HG03103 (cell line): ENCODE measurements at regions not wholly inside any gene's neighbourhood (a gene's known extent, or its start where the extent isn't known, plus 50 kb on each side); places are given as distances from the start of the nearest gene placed in this dataset.
"Not testable (repeated sequence)": the region's sequence is repeated elsewhere in the genome, so short reads cannot be mapped to it uniquely, and the experiment has no call there.

Experiments
- ATAC-seq: cut with Tn5 transposase; IDR thresholded peaks from one replicate; pipeline ENCODE4 v1.9.1; 2021; ENCODE audit warnings: low read depth; ENCODE audit not compliant: unreplicated experiment

DNA sequence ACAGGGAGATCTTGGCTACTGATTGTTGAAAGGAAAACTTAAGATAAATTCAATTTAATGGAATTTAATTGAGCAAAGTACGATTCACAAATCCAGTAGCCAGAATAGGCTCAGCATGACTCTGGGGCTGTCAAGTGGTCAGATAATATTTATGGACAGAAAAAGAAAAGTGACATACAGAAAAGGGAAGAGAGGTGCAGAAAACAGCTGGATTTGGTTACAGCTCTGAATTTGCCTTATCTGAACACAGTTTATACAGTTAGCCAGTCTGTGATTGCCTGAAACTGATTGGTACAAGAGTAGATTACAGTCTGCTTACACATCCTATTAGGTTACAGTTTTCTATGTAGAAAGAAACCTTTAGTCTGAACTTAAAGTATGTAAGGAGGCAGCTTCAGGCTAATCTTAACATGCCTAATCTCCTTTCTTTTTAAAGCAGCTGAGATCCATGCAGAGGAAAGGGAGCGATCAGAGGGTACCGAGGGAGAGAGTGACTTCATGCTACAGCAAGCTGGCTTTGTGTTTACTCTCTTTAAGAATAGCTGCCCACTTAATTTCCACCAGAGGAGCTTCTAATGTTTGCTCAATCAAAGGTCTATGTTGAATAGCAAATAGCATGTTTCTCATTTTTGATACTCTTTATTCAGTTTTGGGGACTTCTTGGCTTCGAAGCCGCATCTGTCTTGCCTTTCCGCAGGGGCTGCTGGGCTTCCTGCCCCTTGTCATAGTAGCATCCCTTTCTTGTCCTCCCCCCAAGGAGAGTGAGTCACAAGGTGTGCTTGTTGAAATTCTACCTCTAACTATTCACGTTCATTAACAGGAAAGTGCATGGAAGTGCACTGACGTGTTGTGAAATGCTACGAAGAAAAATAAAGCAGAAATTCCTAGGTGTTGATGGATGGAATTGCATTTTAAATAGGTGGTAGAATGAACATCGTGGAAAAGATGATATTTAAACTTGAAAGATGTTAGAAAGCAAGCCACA lies 761.2 kb downstream of the TAF11L14 start:
- ATAC-seq, result no peak

DNA sequence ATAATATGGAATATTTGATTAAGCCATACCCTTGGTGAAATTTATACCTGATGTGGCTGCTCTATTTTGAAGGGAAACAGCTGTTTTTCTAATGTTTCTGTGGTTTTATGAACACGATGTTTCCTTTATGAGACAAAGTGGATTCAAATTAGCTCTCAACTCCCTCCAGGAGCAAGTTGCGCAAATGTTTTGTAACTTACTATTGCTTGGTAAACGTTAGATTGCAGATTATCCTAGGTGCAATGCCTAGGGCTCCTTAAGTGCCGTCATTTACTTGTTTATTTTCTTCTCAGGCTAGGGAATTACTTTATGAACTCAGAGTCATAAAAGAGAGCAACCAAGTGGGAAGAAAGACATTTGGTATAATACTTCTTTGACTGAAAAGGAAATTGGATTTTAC lies 763.1 kb downstream of the TAF11L14 start:
- no peak for ATAC-seq

DNA sequence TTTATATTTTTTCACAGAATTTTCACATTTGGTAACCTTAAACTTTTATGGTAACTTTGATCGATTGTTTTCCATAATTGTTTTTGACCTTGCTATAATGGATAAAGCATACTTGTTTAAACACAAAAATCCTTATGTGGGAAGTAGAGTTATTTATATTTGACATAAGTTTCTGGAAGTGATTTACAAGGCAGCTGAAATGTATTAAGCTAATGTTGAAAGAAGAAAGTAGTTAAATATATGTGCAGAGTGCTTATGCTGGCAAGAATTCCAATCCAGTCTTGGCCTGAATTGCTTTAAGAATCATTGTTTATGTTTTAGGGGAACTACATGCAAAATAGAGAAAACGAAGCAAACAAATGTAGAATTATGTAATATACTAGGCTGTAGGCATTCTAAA lies 763.6 kb downstream of the TAF11L14 start:
- no peak for ATAC-seq

DNA sequence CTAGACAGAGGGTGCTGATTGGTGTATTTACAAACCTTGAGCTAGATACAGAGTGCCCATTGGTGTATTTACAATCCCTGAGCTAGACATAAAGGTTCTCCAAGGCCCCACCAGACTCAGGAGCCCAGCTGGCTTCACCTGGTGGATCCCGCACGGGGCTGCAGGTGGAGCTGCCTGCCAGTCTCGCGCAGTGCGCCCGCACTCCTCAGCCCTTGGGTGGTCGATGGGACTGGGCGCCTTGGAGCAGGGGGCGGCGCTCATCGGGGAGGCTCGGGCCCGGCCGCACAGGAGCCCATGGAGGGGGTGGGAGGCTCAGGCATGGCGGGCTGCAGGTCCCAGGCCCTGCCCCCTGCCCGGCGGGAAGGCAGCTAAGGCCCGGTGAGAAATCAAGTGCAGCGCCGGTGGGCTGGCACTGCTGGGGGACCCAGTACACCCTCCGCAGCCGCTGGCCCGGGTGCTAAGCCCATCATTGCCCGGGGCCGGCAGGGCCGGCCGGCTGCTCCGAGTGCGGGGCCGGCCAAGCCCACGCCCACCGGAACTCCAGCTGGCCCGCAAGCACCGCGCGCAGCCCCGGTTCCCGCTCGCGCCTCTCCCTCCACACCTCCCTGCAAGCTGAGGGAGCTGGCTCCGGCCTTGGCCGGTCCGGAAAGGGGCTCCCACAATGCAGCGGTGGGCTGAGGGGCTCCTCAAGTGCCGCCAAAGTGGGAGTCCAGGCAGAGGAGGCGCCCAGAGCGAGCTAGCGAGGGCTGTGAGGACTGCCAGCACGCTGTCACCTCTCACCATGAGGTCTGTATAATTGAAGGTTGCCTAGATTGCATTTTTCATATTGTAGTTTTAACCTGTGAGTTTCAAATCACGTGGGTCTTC lies 765.4 kb downstream of the TAF11L14 start:
- ATAC-seq, result not testable (repeated sequence)

DNA sequence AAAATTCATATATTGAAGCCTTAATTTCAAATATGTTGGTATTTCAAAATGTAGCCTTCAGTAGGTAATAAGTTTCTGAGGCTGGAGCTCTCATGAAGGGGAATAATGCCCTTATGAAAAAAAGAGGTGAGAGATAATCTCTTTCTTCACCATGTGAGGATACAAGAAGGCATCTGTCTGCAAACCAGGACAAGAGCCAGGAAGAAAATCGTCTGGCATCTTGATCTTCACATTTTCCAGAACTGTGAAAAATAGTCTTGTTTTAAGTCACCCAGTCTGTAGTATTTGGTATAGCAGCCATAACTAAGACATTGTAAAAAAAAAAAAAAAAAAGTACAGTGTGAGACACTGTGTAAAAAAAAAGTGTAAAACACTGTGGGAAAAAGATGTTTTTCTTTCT lies 768.9 kb downstream of the TAF11L14 start:
- ATAC-seq, result no peak

DNA sequence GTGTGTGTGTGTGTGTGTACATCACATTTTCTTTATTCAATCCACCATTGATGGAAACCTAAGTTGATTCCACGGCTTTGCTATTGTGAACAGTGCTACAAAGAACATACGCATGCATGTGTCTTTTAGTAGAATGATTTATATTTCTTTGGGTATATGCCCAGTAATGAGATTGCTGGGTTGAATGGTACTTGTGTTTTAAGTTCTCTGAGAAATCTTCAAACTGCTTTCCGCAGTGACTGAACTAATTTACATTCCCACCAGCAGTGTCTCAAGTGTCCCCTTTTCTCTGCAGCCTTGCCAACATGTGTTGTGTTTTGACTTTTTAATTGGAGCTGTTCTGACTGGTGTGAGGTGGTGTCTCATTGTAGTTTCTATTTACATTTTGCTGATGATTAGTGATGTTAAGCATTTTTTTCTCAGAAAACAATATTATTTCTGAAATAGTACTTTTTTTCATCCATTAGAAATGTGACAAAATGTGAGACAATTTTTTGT lies 769.7 kb downstream of the TAF11L14 start:
- no peak for ATAC-seq

DNA sequence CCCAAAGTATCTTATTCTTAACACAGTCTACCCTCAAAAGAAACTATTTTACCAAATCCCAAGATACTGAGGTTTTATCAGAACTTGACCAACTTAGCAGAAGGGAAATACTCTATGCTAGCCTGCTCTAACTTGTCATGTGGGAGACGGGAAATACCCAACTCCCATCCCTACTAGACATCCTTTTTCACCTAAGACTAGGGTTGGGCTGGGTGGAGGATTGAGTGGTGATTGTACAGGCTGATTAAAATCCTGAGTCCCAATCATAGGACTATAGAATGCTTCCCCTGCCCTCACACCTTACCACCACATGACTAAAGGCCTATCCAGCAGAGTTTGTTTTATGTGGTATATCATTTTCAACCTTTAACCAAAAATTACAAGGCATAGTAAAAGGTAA lies 786.5 kb downstream of the TAF11L14 start:
- ATAC-seq, result no peak

DNA sequence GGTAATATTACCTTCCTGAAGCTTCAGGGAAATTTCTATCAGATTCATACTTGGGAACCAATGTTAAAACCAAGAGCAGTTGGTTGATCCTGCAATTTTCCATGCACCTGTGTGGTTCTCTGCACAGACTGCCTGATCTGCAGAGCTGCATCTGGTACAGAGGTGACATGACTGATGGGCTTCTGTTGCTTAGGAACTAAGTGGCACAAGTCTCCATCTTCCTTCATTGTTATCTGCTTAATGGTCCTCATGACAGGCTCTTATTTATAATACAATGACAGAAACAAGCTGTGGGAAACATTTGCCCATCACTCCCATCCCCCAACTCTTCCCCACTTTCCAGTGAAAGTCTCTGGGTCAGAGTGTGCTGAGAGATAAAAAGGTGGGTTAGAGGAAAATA lies 799.1 kb downstream of the TAF11L14 start:
- no peak for ATAC-seq

DNA sequence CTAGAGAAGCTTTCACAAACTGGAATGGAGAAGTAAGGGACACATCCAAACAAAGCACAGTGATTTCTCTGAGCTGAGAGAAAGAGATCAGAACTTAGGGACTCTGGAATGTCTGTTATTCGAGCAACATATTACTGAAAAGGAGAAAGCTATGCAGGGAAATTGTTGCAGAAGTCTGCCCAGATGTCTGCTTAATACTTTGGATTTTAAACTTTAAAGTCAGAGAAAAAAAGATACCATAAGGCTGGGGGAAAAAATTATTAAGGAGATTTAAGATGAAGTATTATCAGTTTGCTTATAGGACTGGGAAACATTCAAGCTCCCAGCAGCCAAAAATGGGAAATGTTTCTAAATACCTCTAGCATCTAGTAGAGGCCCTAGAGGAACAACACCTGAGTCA lies 803.9 kb downstream of the TAF11L14 start:
- no peak for ATAC-seq

DNA sequence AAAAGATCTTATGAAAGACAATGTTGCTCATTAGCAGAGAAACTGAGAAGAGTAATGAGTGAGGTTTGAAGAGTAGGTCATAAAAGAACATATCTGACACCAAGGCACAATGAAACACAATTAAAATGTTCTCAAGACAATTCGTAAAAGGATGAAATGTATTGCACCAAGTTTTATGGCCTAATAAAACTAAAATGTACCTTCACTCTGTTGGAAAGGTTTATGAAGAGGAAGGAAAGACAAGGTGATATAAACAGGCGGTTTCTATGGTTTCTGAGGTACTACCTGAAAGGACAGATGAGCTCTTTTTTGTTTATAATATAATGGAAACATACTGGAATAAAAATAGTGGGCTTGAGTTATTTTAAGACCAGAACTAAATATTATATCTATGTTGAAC lies 821.3 kb downstream of the TAF11L14 start:
- no peak for ATAC-seq

DNA sequence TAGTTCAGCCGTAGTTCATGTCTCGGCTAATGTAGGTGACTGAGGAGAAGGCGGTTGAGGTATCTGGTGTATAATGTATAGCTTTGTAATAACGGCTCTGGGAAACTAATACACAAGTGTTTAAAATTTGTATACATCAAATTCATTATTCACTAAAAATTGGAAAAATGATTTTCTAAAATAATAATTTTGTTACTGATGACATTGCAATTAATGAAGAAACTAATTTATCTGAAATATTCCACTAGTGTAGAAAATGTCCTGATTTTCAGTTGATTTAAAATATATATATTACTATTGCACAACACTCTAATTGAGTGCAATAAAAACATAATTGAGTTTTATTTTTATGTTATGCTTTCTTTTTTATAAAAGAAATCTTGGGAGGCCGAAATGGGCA lies 823.0 kb downstream of the TAF11L14 start:
- no peak for ATAC-seq

DNA sequence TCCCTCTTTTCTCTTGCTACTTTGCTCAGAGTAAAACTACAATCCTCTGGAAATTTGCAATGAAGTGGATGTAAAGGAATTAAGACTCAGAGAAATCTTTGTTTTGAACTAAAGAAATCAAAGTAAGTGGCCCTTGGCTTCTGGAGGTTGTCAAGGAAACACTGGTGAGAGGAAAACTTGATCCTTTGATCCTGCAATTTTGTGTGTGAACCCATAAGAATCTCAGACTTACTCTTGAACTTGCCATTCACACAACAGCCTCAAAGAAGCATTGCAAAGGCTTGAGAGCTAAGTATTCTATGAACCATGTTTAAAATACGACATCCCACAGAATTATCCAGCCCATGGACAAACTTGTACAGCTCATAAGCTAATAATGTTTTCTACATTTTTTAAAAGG lies 827.5 kb downstream of the TAF11L14 start:
- no peak for ATAC-seq

DNA sequence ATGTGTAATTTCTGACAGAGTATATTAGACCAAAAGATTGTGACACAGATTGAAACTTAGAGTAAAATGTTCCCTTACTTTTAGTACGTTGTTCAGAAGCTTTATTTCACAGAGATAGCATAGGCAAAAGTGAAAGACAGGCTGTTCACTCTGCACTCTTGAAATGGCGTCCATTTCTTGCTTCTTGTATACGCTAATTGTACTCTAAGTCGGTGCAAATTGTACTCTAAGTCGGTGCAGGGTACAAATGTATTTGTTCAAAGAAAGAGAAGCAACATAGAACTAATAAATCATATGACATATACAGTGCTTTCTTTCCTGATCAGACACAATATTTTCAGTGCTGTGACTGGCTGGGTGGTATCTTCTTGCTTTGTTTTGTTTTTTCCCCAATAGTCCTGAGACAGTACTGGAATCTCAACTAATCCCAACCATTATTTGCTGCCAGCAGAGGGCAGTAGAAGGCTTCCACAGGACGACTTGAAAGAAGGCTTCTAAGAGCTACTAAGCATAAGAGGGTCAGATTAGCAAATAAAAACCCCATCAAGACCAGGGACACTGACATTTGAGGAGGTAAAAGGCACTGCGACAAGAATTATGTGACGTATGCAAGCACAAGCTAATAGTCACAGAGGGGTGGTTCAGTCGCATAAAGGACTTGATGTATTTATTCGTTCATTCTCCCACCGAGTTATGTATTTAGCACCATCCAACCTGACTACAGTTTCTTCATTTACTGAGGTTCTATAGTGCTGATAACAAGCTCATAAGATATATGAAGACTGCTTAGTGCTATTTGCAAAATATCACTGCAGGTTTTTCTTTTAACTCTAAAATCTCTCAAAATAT lies 831.8 kb downstream of the TAF11L14 start:
- ATAC-seq, result peak; percentile 83

DNA sequence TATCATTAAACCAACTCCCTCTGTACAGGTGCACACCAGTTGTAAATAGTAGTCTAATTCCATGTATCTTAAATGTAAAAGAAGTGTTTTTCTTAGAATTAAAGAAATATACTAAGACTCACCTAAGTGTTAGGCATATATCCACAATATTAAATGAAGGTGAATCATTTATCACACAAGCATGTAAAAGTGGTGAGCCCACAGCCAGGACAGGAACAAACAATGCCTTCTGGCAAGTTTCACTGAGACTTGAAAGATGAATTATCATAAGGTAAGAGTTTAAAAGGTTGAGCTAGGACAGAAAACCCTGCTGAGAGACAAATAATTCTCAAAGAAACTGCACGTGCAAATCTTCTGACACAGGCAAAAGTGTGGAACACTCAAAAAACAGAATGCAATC lies 832.5 kb downstream of the TAF11L14 start:
- ATAC-seq, result no peak

DNA sequence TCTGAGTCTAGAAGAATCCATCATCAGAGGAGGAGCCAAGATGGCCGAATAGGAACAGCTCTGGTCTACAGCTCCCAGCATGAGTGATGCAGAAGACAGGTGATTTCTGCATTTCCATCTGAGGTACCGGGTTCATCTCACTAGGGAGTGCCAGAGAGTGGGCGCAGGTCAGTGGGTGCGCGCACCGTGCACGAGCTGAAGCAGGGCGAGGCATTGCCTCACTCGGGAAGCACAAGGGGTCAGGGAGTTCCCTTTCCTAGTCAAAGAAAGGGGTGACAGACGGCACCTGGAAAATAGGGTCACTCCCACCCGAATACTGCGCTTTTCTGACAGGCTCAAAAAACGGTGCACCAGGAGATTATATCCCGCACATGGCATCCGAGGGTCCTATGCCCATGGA lies 837.5 kb downstream of the TAF11L14 start:
- not testable (repeated sequence) for ATAC-seq

DNA sequence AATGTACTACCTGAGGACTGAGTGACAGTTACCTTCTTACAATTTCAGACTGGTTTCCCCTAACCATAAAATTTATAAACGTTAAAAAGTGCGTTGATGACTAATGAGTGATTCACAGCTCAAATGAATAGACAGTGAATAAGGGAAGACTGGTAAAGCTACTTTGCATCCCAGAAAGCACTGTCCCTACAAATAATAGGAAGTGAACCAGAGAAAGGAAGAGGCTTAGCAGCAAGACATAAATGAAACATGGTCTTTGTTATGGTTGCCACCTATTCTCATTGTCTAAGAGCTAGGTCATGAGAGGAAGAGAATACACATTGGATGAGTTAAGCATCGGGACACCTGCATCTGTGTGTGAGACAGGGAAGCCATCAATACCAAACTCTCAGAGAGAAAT lies 849.2 kb downstream of the TAF11L14 start:
- ATAC-seq, result no peak

DNA sequence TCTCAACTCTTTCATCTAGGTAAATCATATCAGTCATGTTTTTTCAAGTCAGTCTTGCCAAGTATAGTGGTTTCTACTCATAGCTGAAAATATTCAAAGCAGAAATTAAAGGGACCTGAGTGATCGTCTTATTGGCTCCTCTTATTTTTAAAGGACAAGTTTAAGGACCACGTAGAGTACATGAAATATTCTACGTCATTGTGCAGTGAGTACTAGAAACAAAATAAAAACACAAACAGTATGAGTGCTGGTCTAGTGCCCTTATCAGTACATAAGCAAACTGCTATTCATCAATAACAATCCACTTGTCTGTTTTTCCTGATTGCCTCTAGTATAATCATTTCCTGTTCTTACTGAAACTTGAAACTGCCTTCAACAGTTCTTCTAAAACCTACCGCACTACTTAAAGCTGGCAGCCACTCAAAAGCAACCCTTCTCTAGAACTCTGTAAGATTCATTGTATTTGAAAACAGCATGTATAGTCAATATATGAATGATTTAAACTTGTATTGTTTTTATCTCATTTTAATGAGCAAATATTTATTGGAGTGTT lies 853.7 kb downstream of the TAF11L14 start:
- ATAC-seq, result peak; percentile 57

DNA sequence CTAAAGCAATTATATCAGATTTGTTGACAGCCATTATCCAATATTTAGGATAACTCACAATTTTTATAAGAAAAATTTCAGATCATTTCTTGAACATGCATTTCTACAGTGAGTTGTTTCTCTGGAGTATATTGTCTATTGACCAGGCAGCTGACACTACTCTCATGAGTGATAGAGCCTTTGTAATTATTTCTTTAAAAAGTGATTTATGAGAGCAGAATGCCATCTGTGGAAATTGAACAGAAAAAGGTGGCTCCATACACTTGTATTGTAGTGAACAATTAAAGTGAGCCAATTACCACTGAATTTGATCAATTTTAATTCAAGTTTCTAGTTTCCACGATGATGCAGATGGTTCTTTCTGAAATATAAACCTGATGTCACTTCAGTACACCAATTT lies 855.4 kb downstream of the TAF11L14 start:
- ATAC-seq, result no peak

DNA sequence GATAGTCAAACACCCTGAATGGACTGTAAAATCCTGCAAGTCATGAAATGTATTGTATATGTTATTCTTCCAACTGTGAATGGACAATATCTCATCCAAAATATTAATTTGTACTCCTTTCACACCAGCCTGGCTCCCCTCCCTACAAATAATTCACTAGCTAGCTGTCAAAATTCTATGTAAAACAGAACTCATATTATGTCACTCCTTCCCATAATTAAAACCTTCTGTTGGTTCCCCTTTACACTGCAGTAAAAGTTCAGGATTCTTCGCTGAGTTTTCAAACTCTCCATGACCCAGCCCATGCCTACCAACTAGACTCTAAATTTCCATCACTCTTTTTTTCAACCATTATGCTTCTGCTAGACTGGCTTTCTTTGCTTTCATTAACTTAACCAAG lies 857.1 kb downstream of the TAF11L14 start:
- ATAC-seq, result no peak

DNA sequence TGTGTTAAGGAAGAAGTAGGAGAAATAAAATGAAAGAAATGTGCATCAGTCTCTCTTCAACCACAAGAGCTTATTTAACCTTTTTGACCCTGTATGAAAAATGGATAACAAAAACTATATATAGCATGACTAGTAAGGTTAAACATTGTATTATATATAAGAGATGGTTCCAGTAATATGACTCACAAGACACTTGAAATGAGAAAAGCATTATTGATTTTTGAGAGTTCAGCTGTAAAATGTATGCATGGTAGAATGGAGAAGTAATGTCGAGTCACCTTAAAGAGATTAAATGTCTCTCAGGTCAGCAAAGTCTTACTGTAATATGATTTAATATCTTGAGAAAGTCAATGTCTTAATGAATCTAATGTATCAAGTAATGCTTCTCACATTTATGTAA lies 860.9 kb downstream of the TAF11L14 start:
- no peak for ATAC-seq
